Dendritic cell treated with granulocyte-macrophage colony-stimulating factor and Interleukin-4, amounts not matched to agents 40 ng/mL and 50 ng/mL, for 4 days (primary cell): ENCODE measurements at regions not wholly inside any gene's neighbourhood (a gene's known extent, or its start where the extent isn't known, plus 50 kb on each side); places are given as distances from the start of the nearest gene placed in this dataset.

Experiments used
- H3K27ac Mint-ChIP-seq: one replicate; pipeline ENCODE4 v1.8.0; 2022; ENCODE audit warnings: mild to moderate bottlenecking, mixed read lengths
- H3K27me3 Mint-ChIP-seq: one replicate; pipeline ENCODE4 v1.8.0; 2022; ENCODE audit warnings: mild to moderate bottlenecking, mixed read lengths
- H3K36me3 Mint-ChIP-seq: one replicate; pipeline ENCODE4 v1.8.0; 2022; ENCODE audit warnings: low read depth, mixed read lengths
- H3K4me1 Mint-ChIP-seq: one replicate; pipeline ENCODE4 v1.8.0; 2022; ENCODE audit warnings: low read depth, mixed read lengths
- H3K4me3 Mint-ChIP-seq: one replicate; pipeline ENCODE4 v1.8.0; 2022; ENCODE audit warnings: mild to moderate bottlenecking, moderate library complexity, mixed read lengths
- H3K9me3 Mint-ChIP-seq: one replicate; pipeline ENCODE4 v1.8.0; 2022; ENCODE audit warnings: mixed read lengths
- intact Hi-C: fragments of 100-400 bp; cut with micrococcal nuclease; formaldehyde crosslinking; loops from one replicate; pipeline ENCODE4 v1.15.0; 2022

DNA sequence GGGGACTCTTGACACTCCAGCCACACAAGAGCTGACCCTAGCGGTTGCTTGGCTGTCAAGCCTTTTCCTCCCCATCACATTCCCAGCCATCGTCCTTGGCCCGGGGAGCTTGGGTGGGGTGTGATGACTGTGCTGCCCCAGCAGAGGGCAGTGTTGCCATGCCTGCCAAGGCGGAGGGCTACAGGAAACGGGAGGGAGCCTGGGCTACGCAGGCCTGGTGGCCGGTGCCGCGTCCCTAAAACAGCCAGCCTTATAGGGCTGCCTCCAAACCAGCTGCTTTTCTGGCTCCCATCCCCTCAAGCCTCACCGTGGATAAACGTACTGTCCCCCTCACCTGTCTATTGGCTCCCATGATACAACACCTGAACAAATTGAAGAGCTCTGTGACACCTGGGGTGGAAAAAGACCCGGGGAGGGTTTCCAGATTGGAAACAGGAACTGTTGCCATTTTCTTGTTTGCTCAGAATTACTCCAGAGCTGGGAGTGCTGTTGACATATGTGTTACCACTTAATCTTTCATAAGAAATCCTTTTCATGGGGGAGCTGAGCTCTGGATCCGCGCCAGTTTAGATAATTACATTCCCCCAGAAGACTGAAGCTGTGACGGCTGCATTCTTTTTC, 72.8 kb upstream of the ASTN2 start:
- Mint-ChIP-seq H3K36me3 (no peaks in the 10 kb centered on the region), H3K27me3 (peaks cover 2% of the 10 kb centered on the region), H3K9me3 (no peaks in the 10 kb centered on the region), H3K4me1 (no peaks in the 10 kb centered on the region), H3K27ac (no peak overlapping the region), H3K4me3 (no peak overlapping the region)
- intact Hi-C loops, result loop anchor here (5.0 kb wide), 1 partner anchor 1805 kb away; no protein-coding TSS in a partner anchor

GRCh38 chr9:117486426-117486825, 71.6 kb upstream of the ASTN2 start:
- Mint-ChIP-seq H3K4me3 (no peak overlapping the region), H3K9me3 (no peaks in the 10 kb centered on the region), H3K27ac (no peak overlapping the region), H3K4me1 (no peaks in the 10 kb centered on the region), H3K27me3 (peaks cover 2% of the 10 kb centered on the region), H3K36me3 (no peaks in the 10 kb centered on the region)
- intact Hi-C loops, result loop anchor here (5.0 kb wide), 1 partner anchor 1806 kb away; no protein-coding TSS in a partner anchor

GRCh38 chr9:117485176-117485575, 70.3 kb upstream of the ASTN2 start:
- no peak overlapping the region for H3K27ac Mint-ChIP-seq
- intact Hi-C loops, result loop anchor here (5.0 kb wide), 1 partner anchor 1807 kb away; no protein-coding TSS in a partner anchor
- peaks cover 2% of the 10 kb centered on the region for H3K27me3 Mint-ChIP-seq
- H3K36me3 Mint-ChIP-seq, result no peaks in the 10 kb centered on the region
- no peaks in the 10 kb centered on the region for H3K9me3 Mint-ChIP-seq
- H3K4me3 Mint-ChIP-seq, result no peak overlapping the region
- no peaks in the 10 kb centered on the region for H3K4me1 Mint-ChIP-seq

DNA sequence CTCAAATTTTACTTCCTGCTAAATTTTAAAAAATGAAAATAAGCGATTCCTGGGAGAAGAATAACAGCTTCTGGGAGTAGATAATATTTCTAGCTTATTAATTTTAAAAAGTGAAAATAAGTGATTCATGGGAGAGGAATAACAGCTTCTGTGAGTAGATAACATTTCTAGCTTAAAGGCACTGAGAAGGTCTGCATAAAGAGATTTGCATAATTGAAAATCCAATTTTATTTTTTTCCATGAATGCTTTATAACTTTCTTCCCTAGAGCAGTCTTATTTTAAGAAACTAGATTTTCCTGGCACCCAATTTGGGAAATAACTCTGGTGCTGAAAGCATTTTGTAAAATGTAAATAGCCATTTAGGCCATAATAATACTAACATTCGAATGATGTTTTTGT, 65.9 kb upstream of the ASTN2 start:
- no peak overlapping the region for H3K27ac Mint-ChIP-seq

DNA sequence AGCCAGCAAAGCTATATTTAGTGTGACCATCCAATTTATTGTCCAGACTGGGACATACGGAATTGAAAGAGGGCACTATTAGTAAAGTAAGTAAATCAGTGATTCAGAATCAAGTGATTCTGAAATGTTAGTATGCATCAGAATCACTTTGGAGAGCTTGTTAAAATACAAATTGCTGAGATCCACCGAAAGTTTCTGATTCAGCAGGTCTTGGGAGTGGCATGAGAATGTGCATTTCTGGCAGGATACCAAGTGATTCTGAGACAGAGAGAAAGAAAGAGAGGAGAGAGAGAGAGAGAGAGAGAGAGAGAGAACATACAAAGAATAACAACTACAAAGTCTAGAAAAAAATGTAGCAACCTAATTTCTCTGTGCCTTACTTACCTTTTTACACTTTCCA, 65.4 kb upstream of the ASTN2 start:
- H3K9me3 Mint-ChIP-seq, result no peaks in the 10 kb centered on the region
- no peaks in the 10 kb centered on the region for H3K4me1 Mint-ChIP-seq
- peaks cover 4% of the 10 kb centered on the region for H3K27me3 Mint-ChIP-seq
- H3K27ac Mint-ChIP-seq, result no peak overlapping the region
- H3K36me3 Mint-ChIP-seq, result no peaks in the 10 kb centered on the region
- no peak overlapping the region for H3K4me3 Mint-ChIP-seq
- intact Hi-C loops, result no loop called here

More for the DNA sequence above, 65.9 kb upstream of the ASTN2 start:
- no peaks in the 10 kb centered on the region for H3K36me3 Mint-ChIP-seq
- no peaks in the 10 kb centered on the region for H3K9me3 Mint-ChIP-seq
- H3K4me1 Mint-ChIP-seq, result no peaks in the 10 kb centered on the region
- intact Hi-C loops, result no loop called here
- H3K27me3 Mint-ChIP-seq, result peaks cover 4% of the 10 kb centered on the region
- H3K4me3 Mint-ChIP-seq, result no peak overlapping the region

DNA sequence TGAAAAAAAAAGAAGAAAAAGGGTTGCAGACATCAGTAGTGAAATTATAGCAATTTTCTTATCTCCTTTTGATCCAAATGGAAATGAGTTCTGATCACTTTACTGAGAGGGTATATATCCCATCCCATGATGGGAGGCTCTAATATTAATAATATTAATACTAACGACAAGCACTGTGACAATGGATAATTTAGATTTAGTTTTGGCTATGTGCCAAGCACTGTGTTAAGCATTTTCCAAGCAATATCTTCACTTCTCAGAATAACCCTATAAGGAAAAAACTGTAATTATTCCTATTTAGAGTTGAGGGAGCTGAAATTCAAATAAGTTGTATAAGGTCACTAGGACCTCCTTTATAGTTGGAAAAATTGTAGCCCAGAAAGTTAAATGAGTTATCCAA, 58.4 kb upstream of the ASTN2 start:
- Mint-ChIP-seq H3K9me3 (no peaks in the 10 kb centered on the region), H3K27me3 (no peaks in the 10 kb centered on the region), H3K4me3 (no peak overlapping the region), H3K27ac (no peak overlapping the region), H3K4me1 (no peaks in the 10 kb centered on the region), H3K36me3 (no peaks in the 10 kb centered on the region)
- intact Hi-C loops, result no loop called here

- intact Hi-C loops, result no loop called here
- H3K4me1 Mint-ChIP-seq, result no peaks in the 10 kb centered on the region
- no peak overlapping the region for H3K4me3 Mint-ChIP-seq
- H3K36me3 Mint-ChIP-seq, result no peaks in the 10 kb centered on the region
- no peaks in the 10 kb centered on the region for H3K27me3 Mint-ChIP-seq
- no peak overlapping the region for H3K27ac Mint-ChIP-seq
- H3K9me3 Mint-ChIP-seq, result no peaks in the 10 kb centered on the region
These were observed 56.0 kb upstream of the ASTN2 start for GRCh38 chr9:117470902-117471301.

DNA sequence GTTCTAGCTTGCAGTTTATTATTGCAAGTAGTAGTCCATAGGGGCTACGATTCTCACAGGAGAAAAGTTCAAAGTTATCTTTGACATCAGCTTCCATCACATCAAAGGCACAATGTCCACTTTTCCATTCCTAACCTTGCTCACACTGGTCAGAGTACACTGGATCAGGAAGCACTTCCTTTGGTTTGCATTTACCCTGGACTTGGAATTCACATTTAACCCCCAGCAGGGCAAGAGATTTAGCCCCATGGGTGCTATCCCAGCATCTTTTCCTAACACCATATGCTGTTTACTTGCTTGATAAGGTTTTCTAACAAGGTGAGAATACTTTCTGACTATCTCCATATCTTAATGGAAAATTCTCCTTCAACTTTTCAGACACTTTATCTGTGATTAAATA, 55.6 kb upstream of the ASTN2 start:
- Mint-ChIP-seq H3K27ac (no peak overlapping the region), H3K4me3 (no peak overlapping the region), H3K27me3 (no peaks in the 10 kb centered on the region), H3K9me3 (no peaks in the 10 kb centered on the region), H3K36me3 (no peaks in the 10 kb centered on the region), H3K4me1 (no peaks in the 10 kb centered on the region)
- intact Hi-C loops, result no loop called here

GRCh38 chr9:117466111-117466510, 51.3 kb upstream of the ASTN2 start:
- no peaks in the 10 kb centered on the region for H3K4me1 Mint-ChIP-seq
- intact Hi-C loops, result no loop called here
- no peaks in the 10 kb centered on the region for H3K9me3 Mint-ChIP-seq
- no peak overlapping the region for H3K4me3 Mint-ChIP-seq
- H3K27ac Mint-ChIP-seq, result no peak overlapping the region
- H3K36me3 Mint-ChIP-seq, result no peaks in the 10 kb centered on the region
- peaks cover 1% of the 10 kb centered on the region for H3K27me3 Mint-ChIP-seq

- H3K27me3 Mint-ChIP-seq, result peaks cover 1% of the 10 kb centered on the region
- H3K9me3 Mint-ChIP-seq, result no peaks in the 10 kb centered on the region
- H3K36me3 Mint-ChIP-seq, result no peaks in the 10 kb centered on the region
- no peak overlapping the region for H3K27ac Mint-ChIP-seq
- H3K4me1 Mint-ChIP-seq, result no peaks in the 10 kb centered on the region
- intact Hi-C loops, result no loop called here
- no peak overlapping the region for H3K4me3 Mint-ChIP-seq
These were observed 50.8 kb upstream of the ASTN2 start for GRCh38 chr9:117465706-117466105.

DNA sequence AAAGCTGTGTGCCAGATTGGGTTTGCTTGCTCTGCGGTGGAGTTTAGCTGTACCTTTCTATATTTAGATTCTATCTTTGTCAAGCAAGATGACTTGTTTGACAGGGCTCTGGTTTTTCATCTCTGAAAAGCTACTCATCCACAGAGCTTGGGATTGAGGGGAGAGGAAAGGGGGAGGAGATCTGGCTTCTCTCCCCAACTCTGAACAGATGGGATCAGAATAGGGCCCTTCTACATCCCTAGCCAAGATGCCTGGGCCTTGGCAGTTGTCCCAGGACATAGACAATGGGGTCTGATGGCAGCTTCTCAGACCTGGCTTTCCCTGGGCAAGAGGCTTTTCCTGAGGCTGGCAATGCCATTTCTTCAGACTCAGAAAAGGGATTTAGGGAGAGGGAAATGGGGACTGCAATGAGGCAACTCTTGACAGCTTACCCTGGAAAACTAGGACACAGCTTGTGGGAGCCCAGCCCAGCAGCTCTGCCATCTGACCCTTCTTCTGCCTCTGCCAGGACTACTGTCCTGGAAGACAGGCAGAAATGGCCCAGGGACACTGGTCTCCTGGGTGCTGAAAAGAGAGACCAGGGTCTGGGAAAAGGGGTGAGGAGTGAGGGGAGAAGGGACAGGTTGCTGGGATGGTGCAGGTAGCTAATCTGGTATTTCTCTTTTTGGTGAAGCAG, 50.2 kb upstream of the ASTN2 start:
- H3K36me3 Mint-ChIP-seq, result no peaks in the 10 kb centered on the region
- peaks cover 1% of the 10 kb centered on the region for H3K27me3 Mint-ChIP-seq
- no peak overlapping the region for H3K27ac Mint-ChIP-seq
- H3K9me3 Mint-ChIP-seq, result no peaks in the 10 kb centered on the region
- no peak overlapping the region for H3K4me3 Mint-ChIP-seq
- H3K4me1 Mint-ChIP-seq, result no peaks in the 10 kb centered on the region
- intact Hi-C loops, result no loop called here
